HG03342 (cell line): ENCODE measurements at regions not wholly inside any gene's neighbourhood (a gene's known extent, or its start where the extent isn't known, plus 50 kb on each side); places are given as distances from the start of the nearest gene placed in this dataset.
"Not testable (repeated sequence)": the region's sequence is repeated elsewhere in the genome, so short reads cannot be mapped to it uniquely, and the experiment has no call there.

ENCODE experiments used
- ATAC-seq: cut with Tn5 transposase; IDR thresholded peaks from one replicate; pipeline ENCODE4 v1.9.1; 2021; ENCODE audit warnings: mild to moderate bottlenecking, moderate library complexity; ENCODE audit not compliant: unreplicated experiment

GRCh38 chr1:101185421-101185820 lies 51.4 kb upstream of the S1PR1 start:
- no peak for ATAC-seq

- no peak for ATAC-seq
Measured at GRCh38 chr1:101183388-101183699, 53.5 kb upstream of the S1PR1 start.

GRCh38 chr1:101182627-101183387 lies 54.0 kb upstream of the S1PR1 start:
- ATAC-seq, result no peak

GRCh38 chr1:101181930-101182329 lies 54.9 kb upstream of the S1PR1 start:
- ATAC-seq, result no peak

GRCh38 chr1:101178688-101179491 lies 57.9 kb upstream of the S1PR1 start:
- ATAC-seq, result peak; percentile 94

- no peak for ATAC-seq
Measured at GRCh38 chr1:101178341-101178687, 58.5 kb upstream of the S1PR1 start.

GRCh38 chr1:101175886-101176285 lies 60.9 kb upstream of the S1PR1 start:
- no peak for ATAC-seq

GRCh38 chr1:101175466-101175865 lies 61.4 kb upstream of the S1PR1 start:
- no peak for ATAC-seq

GRCh38 chr1:101174722-101175121 lies 62.1 kb upstream of the S1PR1 start:
- ATAC-seq, result no peak

- ATAC-seq, result not testable (repeated sequence)
Measured at GRCh38 chr1:101174298-101174697, 62.5 kb upstream of the S1PR1 start.

GRCh38 chr1:101170506-101171050 lies 66.2 kb upstream of the S1PR1 start:
- no peak for ATAC-seq

GRCh38 chr1:101167891-101168290 lies 68.9 kb upstream of the S1PR1 start:
- no peak for ATAC-seq

GRCh38 chr1:101166583-101167120 lies 70.2 kb upstream of the S1PR1 start:
- ATAC-seq, result no peak

GRCh38 chr1:101165954-101166353 lies 70.9 kb upstream of the S1PR1 start:
- ATAC-seq, result no peak

GRCh38 chr1:101165532-101165931 lies 71.3 kb upstream of the S1PR1 start:
- ATAC-seq, result no peak

- no peak for ATAC-seq
Measured at GRCh38 chr1:101164776-101165175, 72.0 kb upstream of the S1PR1 start.

- ATAC-seq, result no peak
Measured at GRCh38 chr1:101162736-101163735, 73.8 kb upstream of the S1PR1 start.

- ATAC-seq, result no peak
Measured at GRCh38 chr1:101162300-101162699, 74.5 kb upstream of the S1PR1 start.

GRCh38 chr1:101161619-101162018 lies 75.2 kb upstream of the S1PR1 start:
- no peak for ATAC-seq

- no peak for ATAC-seq
Measured at GRCh38 chr1:101158424-101158823, 78.4 kb upstream of the S1PR1 start.

GRCh38 chr1:101154547-101154946 lies 82.3 kb upstream of the S1PR1 start:
- ATAC-seq, result no peak
